ENCODE measurements at regions not wholly inside any gene's neighbourhood (a gene's known extent, or its start where the extent isn't known, plus 50 kb on each side); places are given as distances from the start of the nearest gene placed in this dataset.

DNA sequence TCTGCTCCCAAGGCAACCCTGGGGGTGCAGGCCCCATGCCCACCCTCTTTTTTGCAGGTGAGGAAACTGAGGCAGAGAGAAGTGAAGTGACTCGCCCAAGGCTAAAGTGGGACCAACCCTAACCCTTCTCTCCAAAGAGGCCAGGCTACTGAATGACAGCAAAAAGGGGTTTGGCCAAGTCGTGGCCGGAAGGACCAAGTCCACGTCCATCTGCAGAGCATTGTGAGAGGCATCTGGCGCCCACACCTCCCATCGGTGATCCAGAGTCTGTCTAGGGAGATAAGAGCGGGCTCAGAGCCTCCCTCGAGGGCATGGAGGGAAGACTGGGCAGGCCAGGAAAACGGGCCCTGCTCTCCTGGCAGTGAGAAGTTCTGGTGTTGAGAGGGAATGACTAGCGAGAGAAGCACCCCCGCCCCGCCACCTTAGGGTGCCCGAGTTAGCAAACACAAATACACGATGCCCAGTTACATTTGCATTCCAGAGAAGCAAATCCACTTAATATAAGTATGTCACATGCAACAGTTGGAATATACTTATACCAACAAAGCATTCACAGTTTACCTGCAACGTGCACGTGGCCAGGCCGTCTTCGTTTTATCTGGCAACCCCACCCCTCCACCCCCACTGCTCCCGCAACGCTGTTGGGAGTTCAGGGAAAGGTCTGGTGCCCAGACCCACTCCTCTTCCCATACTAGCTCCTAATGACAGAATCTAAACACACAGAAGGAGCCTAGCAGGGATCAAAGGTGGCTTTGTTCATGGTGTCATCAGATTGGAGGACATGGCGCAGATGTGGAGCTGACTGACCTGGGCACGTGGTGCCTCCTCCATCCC is 124.9 kb downstream of the OAT start (continued):
- TF ChIP-seq, protein P1, sequence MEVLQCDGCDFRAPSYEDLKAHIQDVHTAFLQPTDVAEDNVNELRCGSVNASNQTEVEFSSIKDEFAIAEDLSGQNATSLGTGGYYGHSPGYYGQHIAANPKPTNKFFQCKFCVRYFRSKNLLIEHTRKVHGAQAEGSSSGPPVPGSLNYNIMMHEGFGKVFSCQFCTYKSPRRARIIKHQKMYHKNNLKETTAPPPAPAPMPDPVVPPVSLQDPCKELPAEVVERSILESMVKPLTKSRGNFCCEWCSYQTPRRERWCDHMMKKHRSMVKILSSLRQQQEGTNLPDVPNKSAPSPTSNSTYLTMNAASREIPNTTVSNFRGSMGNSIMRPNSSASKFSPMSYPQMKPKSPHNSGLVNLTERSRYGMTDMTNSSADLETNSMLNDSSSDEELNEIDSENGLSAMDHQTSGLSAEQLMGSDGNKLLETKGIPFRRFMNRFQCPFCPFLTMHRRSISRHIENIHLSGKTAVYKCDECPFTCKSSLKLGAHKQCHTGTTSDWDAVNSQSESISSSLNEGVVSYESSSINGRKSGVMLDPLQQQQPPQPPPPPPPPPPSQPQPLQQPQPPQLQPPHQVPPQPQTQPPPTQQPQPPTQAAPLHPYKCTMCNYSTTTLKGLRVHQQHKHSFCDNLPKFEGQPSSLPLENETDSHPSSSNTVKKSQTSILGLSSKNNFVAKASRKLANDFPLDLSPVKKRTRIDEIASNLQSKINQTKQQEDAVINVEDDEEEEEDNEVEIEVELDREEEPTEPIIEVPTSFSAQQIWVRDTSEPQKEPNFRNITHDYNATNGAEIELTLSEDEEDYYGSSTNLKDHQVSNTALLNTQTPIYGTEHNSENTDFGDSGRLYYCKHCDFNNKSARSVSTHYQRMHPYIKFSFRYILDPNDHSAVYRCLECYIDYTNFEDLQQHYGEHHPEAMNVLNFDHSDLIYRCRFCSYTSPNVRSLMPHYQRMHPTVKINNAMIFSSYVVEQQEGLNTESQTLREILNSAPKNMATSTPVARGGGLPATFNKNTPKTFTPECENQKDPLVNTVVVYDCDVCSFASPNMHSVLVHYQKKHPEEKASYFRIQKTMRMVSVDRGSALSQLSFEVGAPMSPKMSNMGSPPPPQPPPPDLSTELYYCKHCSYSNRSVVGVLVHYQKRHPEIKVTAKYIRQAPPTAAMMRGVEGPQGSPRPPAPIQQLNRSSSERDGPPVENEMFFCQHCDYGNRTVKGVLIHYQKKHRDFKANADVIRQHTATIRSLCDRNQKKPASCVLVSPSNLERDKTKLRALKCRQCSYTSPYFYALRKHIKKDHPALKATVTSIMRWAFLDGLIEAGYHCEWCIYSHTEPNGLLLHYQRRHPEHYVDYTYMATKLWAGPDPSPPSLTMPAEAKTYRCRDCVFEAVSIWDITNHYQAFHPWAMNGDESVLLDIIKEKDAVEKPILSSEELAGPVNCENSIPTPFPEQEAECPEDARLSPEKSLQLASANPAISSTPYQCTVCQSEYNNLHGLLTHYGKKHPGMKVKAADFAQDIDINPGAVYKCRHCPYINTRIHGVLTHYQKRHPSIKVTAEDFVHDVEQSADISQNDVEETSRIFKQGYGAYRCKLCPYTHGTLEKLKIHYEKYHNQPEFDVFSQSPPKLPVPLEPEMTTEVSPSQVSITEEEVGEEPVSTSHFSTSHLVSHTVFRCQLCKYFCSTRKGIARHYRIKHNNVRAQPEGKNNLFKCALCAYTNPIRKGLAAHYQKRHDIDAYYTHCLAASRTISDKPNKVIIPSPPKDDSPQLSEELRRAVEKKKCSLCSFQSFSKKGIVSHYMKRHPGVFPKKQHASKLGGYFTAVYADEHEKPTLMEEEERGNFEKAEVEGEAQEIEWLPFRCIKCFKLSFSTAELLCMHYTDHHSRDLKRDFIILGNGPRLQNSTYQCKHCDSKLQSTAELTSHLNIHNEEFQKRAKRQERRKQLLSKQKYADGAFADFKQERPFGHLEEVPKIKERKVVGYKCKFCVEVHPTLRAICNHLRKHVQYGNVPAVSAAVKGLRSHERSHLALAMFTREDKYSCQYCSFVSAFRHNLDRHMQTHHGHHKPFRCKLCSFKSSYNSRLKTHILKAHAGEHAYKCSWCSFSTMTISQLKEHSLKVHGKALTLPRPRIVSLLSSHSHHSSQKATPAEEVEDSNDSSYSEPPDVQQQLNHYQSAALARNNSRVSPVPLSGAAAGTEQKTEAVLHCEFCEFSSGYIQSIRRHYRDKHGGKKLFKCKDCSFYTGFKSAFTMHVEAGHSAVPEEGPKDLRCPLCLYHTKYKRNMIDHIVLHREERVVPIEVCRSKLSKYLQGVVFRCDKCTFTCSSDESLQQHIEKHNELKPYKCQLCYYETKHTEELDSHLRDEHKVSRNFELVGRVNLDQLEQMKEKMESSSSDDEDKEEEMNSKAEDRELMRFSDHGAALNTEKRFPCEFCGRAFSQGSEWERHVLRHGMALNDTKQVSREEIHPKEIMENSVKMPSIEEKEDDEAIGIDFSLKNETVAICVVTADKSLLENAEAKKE (CRISPR knock-in tag; IDR thresholded peaks at IDR 0.05) = no peak

DNA sequence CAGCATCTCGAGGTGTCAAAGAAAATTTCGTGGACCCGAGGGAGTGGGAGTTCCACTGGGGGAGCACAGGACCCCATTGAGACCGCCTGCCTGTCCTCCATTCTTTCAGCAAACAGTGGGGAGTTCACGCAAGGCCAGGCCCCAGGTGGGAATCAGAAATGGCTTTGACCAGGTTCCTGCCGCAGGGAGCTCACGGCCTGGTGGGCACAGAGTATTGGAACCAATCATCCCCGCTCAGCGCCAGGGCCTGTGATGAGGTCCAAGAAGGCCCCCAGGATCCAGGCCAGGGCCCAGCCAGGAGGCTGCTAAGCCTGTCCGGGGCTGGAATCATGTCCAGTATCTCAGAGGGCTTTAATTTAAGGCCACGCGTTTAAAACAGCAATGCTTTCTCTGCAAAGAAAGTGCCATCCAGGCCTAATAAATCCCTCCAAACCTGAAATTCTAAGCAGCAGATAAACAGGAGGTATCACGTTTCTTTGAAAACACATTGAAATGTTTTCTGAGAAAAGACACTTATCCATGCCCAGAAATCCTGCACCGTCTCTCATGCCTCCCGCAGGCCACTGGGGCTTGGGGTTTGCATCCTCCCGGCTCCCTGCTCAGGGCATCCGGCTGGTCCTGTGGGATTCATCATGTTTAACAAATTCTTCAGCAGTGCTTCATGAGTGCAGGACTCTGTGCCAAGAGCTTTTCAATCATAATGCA is 125.7 kb downstream of the OAT start:
- Mint-ChIP-seq H3K36me3 (ENCODE audit: low read depth) (no peaks in the 10 kb centered on the region), H3K4me3 (no peak overlapping the region), H3K27me3 (ENCODE audit: insufficient read depth, low read depth, poor library complexity) (peaks cover 2% of the 10 kb centered on the region), H3K27ac (no peak overlapping the region), H3K4me1 (no peaks in the 10 kb centered on the region), H3K9me3 (no peaks in the 10 kb centered on the region)
- H3K4me2 ChIP-seq = no peak overlapping the region
- H2AFZ ChIP-seq = 0 out of 2 replicates have a peak overlapping the region, but pooled peaks have one; percentile 32
- no peaks in the 10 kb centered on the region for H3K79me2 ChIP-seq (replicated peaks; ENCODE audit: insufficient read depth)
- TF ChIP-seq STAT1 (IDR thresholded peaks at IDR 0.05; ENCODE audit: unreplicated experiment) (no peak), CREB1 (CRISPR knock-in tag; IDR thresholded peaks at IDR 0.05; ENCODE audit: low read depth) (no peak), EZH2 (IDR thresholded peaks at IDR 0.05; ENCODE audit: low read depth, unreplicated experiment) (no peak), ZNF114 (CRISPR knock-in tag; IDR thresholded peaks at IDR 0.05) (no peak), NANOG (IDR thresholded peaks at IDR 0.05; ENCODE audit: borderline replicate concordance) (no peak)
- TF ChIP-seq, protein P2, sequence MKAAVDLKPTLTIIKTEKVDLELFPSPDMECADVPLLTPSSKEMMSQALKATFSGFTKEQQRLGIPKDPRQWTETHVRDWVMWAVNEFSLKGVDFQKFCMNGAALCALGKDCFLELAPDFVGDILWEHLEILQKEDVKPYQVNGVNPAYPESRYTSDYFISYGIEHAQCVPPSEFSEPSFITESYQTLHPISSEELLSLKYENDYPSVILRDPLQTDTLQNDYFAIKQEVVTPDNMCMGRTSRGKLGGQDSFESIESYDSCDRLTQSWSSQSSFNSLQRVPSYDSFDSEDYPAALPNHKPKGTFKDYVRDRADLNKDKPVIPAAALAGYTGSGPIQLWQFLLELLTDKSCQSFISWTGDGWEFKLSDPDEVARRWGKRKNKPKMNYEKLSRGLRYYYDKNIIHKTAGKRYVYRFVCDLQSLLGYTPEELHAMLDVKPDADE (IDR thresholded peaks at IDR 0.05) = no peak
- TF ChIP-seq, protein P3, sequence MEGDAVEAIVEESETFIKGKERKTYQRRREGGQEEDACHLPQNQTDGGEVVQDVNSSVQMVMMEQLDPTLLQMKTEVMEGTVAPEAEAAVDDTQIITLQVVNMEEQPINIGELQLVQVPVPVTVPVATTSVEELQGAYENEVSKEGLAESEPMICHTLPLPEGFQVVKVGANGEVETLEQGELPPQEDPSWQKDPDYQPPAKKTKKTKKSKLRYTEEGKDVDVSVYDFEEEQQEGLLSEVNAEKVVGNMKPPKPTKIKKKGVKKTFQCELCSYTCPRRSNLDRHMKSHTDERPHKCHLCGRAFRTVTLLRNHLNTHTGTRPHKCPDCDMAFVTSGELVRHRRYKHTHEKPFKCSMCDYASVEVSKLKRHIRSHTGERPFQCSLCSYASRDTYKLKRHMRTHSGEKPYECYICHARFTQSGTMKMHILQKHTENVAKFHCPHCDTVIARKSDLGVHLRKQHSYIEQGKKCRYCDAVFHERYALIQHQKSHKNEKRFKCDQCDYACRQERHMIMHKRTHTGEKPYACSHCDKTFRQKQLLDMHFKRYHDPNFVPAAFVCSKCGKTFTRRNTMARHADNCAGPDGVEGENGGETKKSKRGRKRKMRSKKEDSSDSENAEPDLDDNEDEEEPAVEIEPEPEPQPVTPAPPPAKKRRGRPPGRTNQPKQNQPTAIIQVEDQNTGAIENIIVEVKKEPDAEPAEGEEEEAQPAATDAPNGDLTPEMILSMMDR (conservative IDR thresholded peaks at IDR 0.05; ENCODE audit: low read depth in 2 of 2) = no peak
- ATAC-seq (no peak), DNase-seq (ENCODE audit: low spot score) (no peak)
- no peaks in the 10 kb centered on the region for H3K27me3 ChIP-seq (ENCODE audit: insufficient read depth)
- H3K36me3 ChIP-seq (ENCODE audit: insufficient read depth) = no peaks in the 10 kb centered on the region
- H4K20me1 ChIP-seq (replicated peaks; ENCODE audit: insufficient read depth) = no peaks in the 10 kb centered on the region
- no peaks in the 10 kb centered on the region for H3K9me2 ChIP-seq (ENCODE audit: insufficient read depth)
- H3F3A ChIP-seq (replicated peaks; ENCODE audit: low read depth) = no peaks in the 10 kb centered on the region
- no peak overlapping the region for H3K27ac ChIP-seq (ENCODE audit: low read depth)
- no peak overlapping the region for H3K4me3 ChIP-seq
- no peaks in the 10 kb centered on the region for H3K4me1 ChIP-seq (ENCODE audit: insufficient read depth)
